H9 (cell line): ENCODE measurements at regions not wholly inside any gene's neighbourhood (a gene's known extent, or its start where the extent isn't known, plus 50 kb on each side); places are given as distances from the start of the nearest gene placed in this dataset.

Experiments used
- DNase-seq: peaks from one replicate; pipeline ENCODE4 v3.0.0-alpha.2; 2017
- H2AFZ ChIP-seq: one replicate; pipeline ENCODE4 v1.6.1; 2013; ENCODE audit warnings: mild to moderate bottlenecking, low read length, control low read depth, moderate library complexity
- H2AK5ac ChIP-seq: 2 replicates; pipeline ENCODE4 v1.6.1; 2013; ENCODE audit warnings: low read length, control low read depth, mixed read lengths; ENCODE audit not compliant: insufficient read length
- H2BK120ac ChIP-seq: one replicate; pipeline ENCODE4 v1.6.1; 2013; ENCODE audit warnings: low read depth, mild to moderate bottlenecking, low read length, control low read depth, inconsistent platforms; ENCODE audit not compliant: poor library complexity, severe bottlenecking
- H2BK12ac ChIP-seq: 2 replicates; pipeline ENCODE4 v1.6.1; 2013; ENCODE audit warnings: low read length, control low read depth, mixed read lengths, low read depth; ENCODE audit not compliant: insufficient read length
- H2BK15ac ChIP-seq: 2 replicates; pipeline ENCODE4 v1.6.1; 2013; ENCODE audit warnings: low read depth, low read length, control low read depth
- H2BK20ac ChIP-seq: one replicate; pipeline ENCODE4 v1.6.1; 2013; ENCODE audit warnings: low read depth, mild to moderate bottlenecking, low read length, control low read depth, inconsistent platforms; ENCODE audit not compliant: poor library complexity, severe bottlenecking
- H2BK5ac ChIP-seq: 2 replicates; pipeline ENCODE4 v1.6.1; 2013; ENCODE audit warnings: low read length, control low read depth, mixed read lengths; ENCODE audit not compliant: insufficient read length
- H3K14ac ChIP-seq: 2 replicates; pipeline ENCODE4 v1.6.1; 2013; ENCODE audit warnings: low read length, control low read depth; ENCODE audit not compliant: insufficient read depth
- H3K18ac ChIP-seq: 2 replicates; pipeline ENCODE4 v1.6.1; 2013; ENCODE audit warnings: low read depth, mild to moderate bottlenecking, mixed read lengths, low read length, control low read depth; ENCODE audit not compliant: insufficient read length
- H3K23ac ChIP-seq: 2 replicates; pipeline ENCODE4 v1.6.1; 2013; ENCODE audit warnings: low read length, control low read depth, mixed read lengths, low read depth; ENCODE audit not compliant: insufficient read length
- H3K23me2 ChIP-seq: 2 replicates; pipeline ENCODE4 v1.6.1; 2013; ENCODE audit warnings: low read depth, mild to moderate bottlenecking, mixed read lengths, low read length, control low read depth; ENCODE audit not compliant: insufficient read length, poor library complexity, severe bottlenecking
- H3K27ac ChIP-seq: 2 replicates; pipeline ENCODE4 v1.5.1; 2013; ENCODE audit warnings: low read length, control low read depth, mixed read lengths, low read depth; ENCODE audit not compliant: insufficient read length
- H3K27me3 ChIP-seq: 2 replicates; pipeline ENCODE4 v1.6.1; 2013; ENCODE audit warnings: low read length, control low read depth, inconsistent platforms; ENCODE audit not compliant: insufficient read depth
- H3K4ac ChIP-seq: 2 replicates; pipeline ENCODE4 v1.6.1; 2013; ENCODE audit warnings: low read depth, mild to moderate bottlenecking, control low read depth, inconsistent platforms, low read length, moderate library complexity
- H3K4me1 ChIP-seq: 2 replicates; pipeline ENCODE4 v1.6.1; 2013; ENCODE audit warnings: low read length, control low read depth, inconsistent platforms; ENCODE audit not compliant: insufficient read depth
- H3K4me2 ChIP-seq: 2 replicates; pipeline ENCODE4 v1.6.1; 2013; ENCODE audit warnings: low read length, control low read depth, mixed read lengths; ENCODE audit not compliant: insufficient read length, insufficient read depth
- H3K56ac ChIP-seq: 2 replicates; pipeline ENCODE4 v1.6.1; 2013; ENCODE audit warnings: low read depth, mild to moderate bottlenecking, mixed read lengths, low read length, control low read depth; ENCODE audit not compliant: insufficient read length
- H3K79me1 ChIP-seq: 2 replicates; pipeline ENCODE4 v1.6.1; 2013; ENCODE audit warnings: low read depth, mild to moderate bottlenecking, moderate library complexity, low read length, control low read depth, inconsistent platforms; ENCODE audit not compliant: insufficient read depth, poor library complexity, severe bottlenecking
- H3K79me2 ChIP-seq: 2 replicates; pipeline ENCODE4 v1.6.1; 2013; ENCODE audit warnings: low read length, control low read depth, inconsistent platforms; ENCODE audit not compliant: insufficient read depth
- H3K9ac ChIP-seq: 2 replicates; pipeline ENCODE4 v1.6.1; 2013; ENCODE audit warnings: low read length, control low read depth, mixed read lengths; ENCODE audit not compliant: insufficient read length; ENCODE audit errors: extremely low read depth
- H3K9me3 ChIP-seq: one replicate; pipeline ENCODE4 v1.6.1; 2013; ENCODE audit warnings: low read depth, low read length, inconsistent platforms; ENCODE audit not compliant: control insufficient read depth
- H3T11ph ChIP-seq: one replicate; pipeline ENCODE4 v1.6.1; 2013; ENCODE audit warnings: mild to moderate bottlenecking, low read length, control low read depth, inconsistent platforms
- H4K20me1 ChIP-seq: one replicate; pipeline ENCODE4 v1.6.1; 2013; ENCODE audit not compliant: control insufficient read depth, insufficient read length, insufficient read depth
- H4K5ac ChIP-seq: 2 replicates; pipeline ENCODE4 v1.6.1; 2013; ENCODE audit warnings: low read depth, mild to moderate bottlenecking, mixed read lengths, low read length, control low read depth; ENCODE audit not compliant: insufficient read length
- H4K8ac ChIP-seq: replicated peaks from 2 replicates; pipeline ENCODE4 v1.6.1; 2013; ENCODE audit warnings: low read length, control low read depth, mixed read lengths, low read depth; ENCODE audit not compliant: insufficient read length
- H4K91ac ChIP-seq: 2 replicates; pipeline ENCODE4 v1.6.1; 2013; ENCODE audit warnings: low read depth, mild to moderate bottlenecking, moderate library complexity, mixed read lengths, low read length, control low read depth; ENCODE audit not compliant: insufficient read length
- H3K27ac Mint-ChIP-seq, 3 experiments: 2 replicates in 2 of 3; 3 replicates in 1 of 3; pipeline ENCODE4 v1.8.0; 2020 to 2021; ENCODE audit warnings: mixed read lengths in 3 of 3, mild to moderate bottlenecking in 1 of 3, moderate library complexity in 1 of 3
- H3K27me3 Mint-ChIP-seq: 2 replicates; pipeline ENCODE4 v1.8.0; 2021; ENCODE audit warnings: low read depth, mild to moderate bottlenecking, moderate library complexity, mixed read lengths
- H3K36me3 Mint-ChIP-seq, 3 experiments: 2 replicates in 2 of 3; 3 replicates in 1 of 3; pipeline ENCODE4 v1.8.0; 2020 to 2021; ENCODE audit warnings: low read depth in 3 of 3, mixed read lengths in 3 of 3; ENCODE audit not compliant: insufficient read depth in 1 of 3
- H3K4me1 Mint-ChIP-seq, 2 experiments: 2 replicates each; pipeline ENCODE4 v1.8.0; 2020; ENCODE audit warnings: mixed read lengths in 2 of 2
- H3K4me3 Mint-ChIP-seq, 2 experiments: 2 replicates in 1 of 2; 3 replicates in 1 of 2; pipeline ENCODE4 v1.8.0; 2020 to 2021; ENCODE audit warnings: mild to moderate bottlenecking in 2 of 2, mixed read lengths in 2 of 2, moderate library complexity in 1 of 2
- H3K9me3 Mint-ChIP-seq, 2 experiments: 2 replicates in 1 of 2; 3 replicates in 1 of 2; pipeline ENCODE4 v1.8.0; 2020; ENCODE audit warnings: mild to moderate bottlenecking in 2 of 2, mixed read lengths in 2 of 2, moderate library complexity in 1 of 2
- CTCF ChIP-seq: fragments of 200-600 bp; sonication (generic); conservative IDR thresholded peaks from 3 replicates; pipeline ENCODE4 v1.8.0; 2021; ENCODE audit warnings: antibody characterized with exemption, mild to moderate bottlenecking
- WGBS: extraction: QIAGEN DNeasy Blood & Tissue Kit; methylation state at CpG from one replicate; pipeline ENCODE4 v1.1.7; 2013; ENCODE audit warnings: missing lambda C conversion rate, low lambda C conversion rate, mixed read lengths; ENCODE audit not compliant: insufficient read length; ENCODE audit errors: extremely low coverage; 5-methylcytosine and 5-hydroxymethylcytosine counted together

- Mint-ChIP-seq H3K36me3 (0 out of 7 replicates have a peak, but pooled peaks cover 0 to 6% (median 0%) of the 10 kb centered on the region in 3 experiments), H3K9me3 (no peaks in the 10 kb centered on the region), H3K27me3 (no peaks in the 10 kb centered on the region), H3K27ac (no peak overlapping the region), H3K4me1 (peaks cover 0 to 6% of the 10 kb centered on the region in 2 experiments; a peak in 1 of 4 replicates), H3K4me3 (no peak overlapping the region)
- Histone ChIP-seq H3K9ac (no peak overlapping the region), H3K4me2 (no peak overlapping the region), H3K4ac (no peak overlapping the region), H2BK12ac (no peak overlapping the region), H3K18ac (no peak overlapping the region), H2BK20ac (no peak overlapping the region), H4K5ac (no peak overlapping the region), H2BK5ac (no peak overlapping the region), H4K91ac (no peak overlapping the region), H2AFZ (no peak overlapping the region), H3K27ac (no peak overlapping the region), H3K23ac (no peak overlapping the region), H4K20me1 (no peaks in the 10 kb centered on the region), H3K9me3 (no peaks in the 10 kb centered on the region), H4K8ac (no peak overlapping the region), H3K56ac (no peak overlapping the region), H3K79me2 (no peaks in the 10 kb centered on the region), H3K23me2 (no peaks in the 10 kb centered on the region), H2BK120ac (no peak overlapping the region), H3T11ph (no peak overlapping the region), H3K4me1 (no peaks in the 10 kb centered on the region), H2BK15ac (no peak overlapping the region), H2AK5ac (no peak overlapping the region), H3K79me1 (no peaks in the 10 kb centered on the region), H3K14ac (no peak overlapping the region), H3K27me3 (no peaks in the 10 kb centered on the region)
- DNase-seq, result no peak
- no CpG with 5 or more reads among the region's 1 CpG for WGBS
- TF ChIP-seq CTCF, result no peak
Observed at GRCh38 chr5:96052374-96052773, 90.7 kb upstream of the ELL2 start.
